GM12878 (cell line): ENCODE measurements at regions not wholly inside any gene's neighbourhood (a gene's known extent, or its start where the extent isn't known, plus 50 kb on each side); places are given as distances from the start of the nearest gene placed in this dataset.

ENCODE experiments used
- ATAC-seq: fragments of 200-7000 bp; cut with Tn5 transposase; 3 replicates; pipeline ENCODE4 v1.9.1; 2020; ENCODE audit warnings: mild to moderate bottlenecking, moderate library complexity
- BruUV-seq: library from RNA; stranded (reverse); fragments of 400-500 nt; replicated peaks from 2 replicates; lab custom pipeline; 2021; lab: Mats Ljungman, UMichigan
- CTCF ChIA-PET: fragments of 300-600 bp; sonication (Branson Sonifier 250); formaldehyde crosslinking; extraction: SDS; loops from one replicate; lab custom pipeline; 2021; ENCODE audit warnings: inconsistent platforms; lab: Yijun Ruan, JAX
- POLR2A ChIA-PET: fragments of 350-600 bp; formaldehyde crosslinking; extraction: SDS; loops from one replicate; lab custom pipeline; 2021; ENCODE audit warnings: inconsistent platforms; lab: Charles Lee
- RAD21 ChIA-PET: fragments of 300-600 bp; sonication (Branson Sonifier 250); formaldehyde crosslinking; loops from one replicate; lab custom pipeline; 2023; ENCODE audit warnings: antibody characterized with exemption; ENCODE audit not compliant: unreplicated experiment; lab: Charles Lee
- SMC1A ChIA-PET: fragments of 300-600 bp; sonication (Branson Sonifier 250); formaldehyde crosslinking; loops from one replicate; lab custom pipeline; 2023; ENCODE audit not compliant: unreplicated experiment, uncharacterized antibody; lab: Charles Lee
- DNase-seq: peaks from one replicate; pipeline ENCODE4 v3.0.0-alpha.2; 2011; ENCODE audit warnings: low read depth, low spot score
- FAIRE-seq: peaks from 3 replicates; lab custom pipeline; 2011; peaks lifted over from hg19 to GRCh38; lab: Jason Lieb, UNC
- H2AFZ ChIP-seq: 2 replicates; pipeline ENCODE4 v1.6.0; 2011; ENCODE audit warnings: low read depth, low read length, control low read depth; ENCODE audit not compliant: control insufficient read depth
- H3K27ac ChIP-seq: 2 replicates; pipeline ENCODE4 v1.5.1; 2011; ENCODE audit warnings: control low read depth; ENCODE audit not compliant: control insufficient read depth, insufficient read depth
- H3K27me3 ChIP-seq, 2 experiments: replicated peaks in 1 of 2; 2 replicates each; pipeline versions ENCODE4 v1.6.0 to v1.6.1; 2011; ENCODE audit warnings: low read length in 1 of 2; ENCODE audit not compliant: control insufficient read depth in 2 of 2, insufficient read depth in 2 of 2
- H3K36me3 ChIP-seq, 2 experiments: 2 replicates each; pipeline ENCODE4 v1.5.1; 2011; ENCODE audit warnings: low read length in 1 of 2; ENCODE audit not compliant: control insufficient read depth in 2 of 2, insufficient read depth in 2 of 2
- H3K4me1 ChIP-seq: 2 replicates; pipeline ENCODE4 v1.6.1; 2011; ENCODE audit warnings: mild to moderate bottlenecking, low read length, moderate library complexity, mixed read lengths; ENCODE audit not compliant: control insufficient read depth, insufficient read depth
- H3K4me2 ChIP-seq: 2 replicates; pipeline ENCODE4 v1.6.0; 2011; ENCODE audit warnings: control low read depth; ENCODE audit not compliant: control insufficient read depth, insufficient read depth
- H3K4me3 ChIP-seq: fragments of 200-600 bp; sonication (generic); 2 replicates; pipeline ENCODE4 v1.5.1; 2016
- H3K79me2 ChIP-seq: 2 replicates; pipeline ENCODE4 v1.6.0; 2011; ENCODE audit warnings: low read length; ENCODE audit not compliant: control insufficient read depth, insufficient read depth
- H3K9ac ChIP-seq: 2 replicates; pipeline ENCODE4 v1.8.0; 2011; ENCODE audit warnings: low read length, control low read depth, mixed read lengths; ENCODE audit not compliant: control insufficient read depth, insufficient read depth
- H3K9me3 ChIP-seq: replicated peaks from 3 replicates; pipeline ENCODE4 v1.5.1; 2011; ENCODE audit warnings: mild to moderate bottlenecking, low read length; ENCODE audit not compliant: control insufficient read depth, insufficient read depth
- H4K20me1 ChIP-seq: 2 replicates; pipeline ENCODE4 v1.6.0; 2011; ENCODE audit not compliant: control insufficient read depth, insufficient read depth
- BHLHE40 ChIP-seq, 2 experiments: fragments of 450-650 bp in 1 of 2; IDR thresholded peaks; 2 replicates each; pipeline ENCODE4 v1.6.1; 2011 to 2017; ENCODE audit warnings: low read depth in 2 of 2, borderline replicate concordance in 1 of 2, improper control_type of control experiment in 1 of 2, low read length in 1 of 2, mild to moderate bottlenecking in 1 of 2
- CBX3 ChIP-seq: fragments of 200-600 bp; sonication (generic); IDR thresholded peaks from 2 replicates; pipeline ENCODE4 v1.6.1; 2016; ENCODE audit warnings: low read depth, borderline replicate concordance
- CREB1 ChIP-seq: IDR thresholded peaks from 2 replicates; pipeline ENCODE4 v1.6.1; 2012; ENCODE audit warnings: low read depth, mild to moderate bottlenecking, inconsistent platforms
- FOXK2 ChIP-seq: fragments of 450-650 bp; IDR thresholded peaks from 2 replicates; pipeline ENCODE4 v1.6.1; 2017; ENCODE audit warnings: mild to moderate bottlenecking, moderate library complexity
- FOXM1 ChIP-seq: IDR thresholded peaks from 2 replicates; pipeline ENCODE4 v1.6.1; 2012; ENCODE audit warnings: low read depth, mild to moderate bottlenecking, inconsistent platforms, low read length, moderate library complexity
- MLLT1 ChIP-seq: fragments of 450-650 bp; IDR thresholded peaks from 2 replicates; pipeline ENCODE4 v1.6.1; 2016; ENCODE audit warnings: mild to moderate bottlenecking
- MYC ChIP-seq: IDR thresholded peaks from 2 replicates; pipeline ENCODE4 v1.6.1; 2011; ENCODE audit warnings: mild to moderate bottlenecking, low read length, moderate library complexity, inconsistent platforms; ENCODE audit not compliant: insufficient read depth, insufficient replicate concordance, insufficient read length, severe bottlenecking
- NFYB ChIP-seq: IDR thresholded peaks from 2 replicates; pipeline ENCODE4 v1.6.1; 2011; ENCODE audit warnings: low read depth, mild to moderate bottlenecking, low read length, improper control_type of control experiment, moderate library complexity; ENCODE audit not compliant: insufficient read depth
- POLR2AphosphoS5 ChIP-seq: IDR thresholded peaks from 2 replicates; pipeline ENCODE4 v1.6.1; 2011; ENCODE audit warnings: mild to moderate bottlenecking, low read length, inconsistent platforms
- RAD21 ChIP-seq: IDR thresholded peaks from 2 replicates; pipeline ENCODE4 v1.6.1; 2011; ENCODE audit warnings: mild to moderate bottlenecking, low read depth, low read length, moderate library complexity; ENCODE audit not compliant: insufficient read depth
- RBBP5 ChIP-seq: fragments of 200-600 bp; sonication (generic); conservative IDR thresholded peaks from 2 replicates; pipeline ENCODE4 v1.6.1; 2016
- SMARCA5 ChIP-seq: fragments of 450-650 bp; IDR thresholded peaks from 2 replicates; pipeline ENCODE4 v1.6.1; 2017; ENCODE audit warnings: mild to moderate bottlenecking
- SP1 ChIP-seq: IDR thresholded peaks from one replicate; pipeline ENCODE4 v1.6.1; 2011; ENCODE audit warnings: low read depth, low read length
- STAT3 ChIP-seq: IDR thresholded peaks from 2 replicates; pipeline ENCODE4 v1.6.1; 2011; ENCODE audit warnings: low read depth, low read length, improper control_type of control experiment
- ZNF217 ChIP-seq: fragments of 450-650 bp; IDR thresholded peaks from 2 replicates; pipeline ENCODE4 v1.6.1; 2017; ENCODE audit warnings: antibody characterized with exemption, mild to moderate bottlenecking
- ZSCAN29 ChIP-seq: fragments of 450-650 bp; IDR thresholded peaks from 2 replicates; pipeline ENCODE4 v1.6.1; 2017; ENCODE audit warnings: mild to moderate bottlenecking, moderate library complexity
- WGBS: methylation state at CpG from one replicate; pipeline ENCODE4 v1.1.6; 2016; ENCODE audit warnings: low lambda C conversion rate; ENCODE audit not compliant: insufficient replicate concordance, insufficient coverage; ENCODE audit errors: missing lambda C conversion rate; 5-methylcytosine and 5-hydroxymethylcytosine counted together
- in situ Hi-C: fragments of 300-500 bp; cut with MboI; formaldehyde crosslinking; loops from 9 replicates; pipeline ENCODE4 v1.14.3; 2018; ENCODE audit warnings: mixed read lengths
- intact Hi-C: fragments of 100-400 bp; cut with micrococcal nuclease; formaldehyde crosslinking; loops from one replicate; pipeline ENCODE4 v1.14.2; 2022; ENCODE audit not compliant: unreplicated experiment
- TF ChIP-seq, protein P1 (sequence below): fragments of 450-650 bp; IDR thresholded peaks from 2 replicates; pipeline ENCODE4 v1.6.1; 2017; ENCODE audit warnings: mild to moderate bottlenecking, moderate library complexity

- TF ChIP-seq NFYB (no peak), FOXK2 (no peak), ZSCAN29 (no peak), STAT3 (no peak), SMARCA5 (no peak)
- TF ChIP-seq, protein P1, sequence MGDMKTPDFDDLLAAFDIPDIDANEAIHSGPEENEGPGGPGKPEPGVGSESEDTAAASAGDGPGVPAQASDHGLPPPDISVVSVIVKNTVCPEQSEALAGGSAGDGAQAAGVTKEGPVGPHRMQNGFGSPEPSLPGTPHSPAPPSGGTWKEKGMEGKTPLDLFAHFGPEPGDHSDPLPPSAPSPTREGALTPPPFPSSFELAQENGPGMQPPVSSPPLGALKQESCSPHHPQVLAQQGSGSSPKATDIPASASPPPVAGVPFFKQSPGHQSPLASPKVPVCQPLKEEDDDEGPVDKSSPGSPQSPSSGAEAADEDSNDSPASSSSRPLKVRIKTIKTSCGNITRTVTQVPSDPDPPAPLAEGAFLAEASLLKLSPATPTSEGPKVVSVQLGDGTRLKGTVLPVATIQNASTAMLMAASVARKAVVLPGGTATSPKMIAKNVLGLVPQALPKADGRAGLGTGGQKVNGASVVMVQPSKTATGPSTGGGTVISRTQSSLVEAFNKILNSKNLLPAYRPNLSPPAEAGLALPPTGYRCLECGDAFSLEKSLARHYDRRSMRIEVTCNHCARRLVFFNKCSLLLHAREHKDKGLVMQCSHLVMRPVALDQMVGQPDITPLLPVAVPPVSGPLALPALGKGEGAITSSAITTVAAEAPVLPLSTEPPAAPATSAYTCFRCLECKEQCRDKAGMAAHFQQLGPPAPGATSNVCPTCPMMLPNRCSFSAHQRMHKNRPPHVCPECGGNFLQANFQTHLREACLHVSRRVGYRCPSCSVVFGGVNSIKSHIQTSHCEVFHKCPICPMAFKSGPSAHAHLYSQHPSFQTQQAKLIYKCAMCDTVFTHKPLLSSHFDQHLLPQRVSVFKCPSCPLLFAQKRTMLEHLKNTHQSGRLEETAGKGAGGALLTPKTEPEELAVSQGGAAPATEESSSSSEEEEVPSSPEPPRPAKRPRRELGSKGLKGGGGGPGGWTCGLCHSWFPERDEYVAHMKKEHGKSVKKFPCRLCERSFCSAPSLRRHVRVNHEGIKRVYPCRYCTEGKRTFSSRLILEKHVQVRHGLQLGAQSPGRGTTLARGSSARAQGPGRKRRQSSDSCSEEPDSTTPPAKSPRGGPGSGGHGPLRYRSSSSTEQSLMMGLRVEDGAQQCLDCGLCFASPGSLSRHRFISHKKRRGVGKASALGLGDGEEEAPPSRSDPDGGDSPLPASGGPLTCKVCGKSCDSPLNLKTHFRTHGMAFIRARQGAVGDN = no peak
Observed at GRCh38 chr12:75876832-75877762, 154.5 kb downstream of the PHLDA1 start (continued).

- POLR2A ChIA-PET = no interaction called here
- Histone ChIP-seq H3K27me3 (no peaks in the 10 kb centered on the region), H3K36me3 (no peaks in the 10 kb centered on the region), H3K4me1 (no peaks in the 10 kb centered on the region), H2AFZ (no peak overlapping the region), H3K9me3 (no peaks in the 10 kb centered on the region), H3K4me3 (no peak overlapping the region), H3K9ac (no peak overlapping the region), H4K20me1 (no peaks in the 10 kb centered on the region), H3K4me2 (no peak overlapping the region), H3K79me2 (no peaks in the 10 kb centered on the region), H3K27ac (no peak overlapping the region)
- in situ Hi-C loops = no loop called here
- CTCF ChIA-PET = interaction anchor here (0.7 kb wide), 1 partner anchor 572 kb away, joined by 3 read pairs; no protein-coding TSS in a partner anchor
- RAD21 ChIA-PET = no interaction called here
- ATAC-seq (no peak), FAIRE-seq (no peak), DNase-seq (no peak)
- intact Hi-C loops = no loop called here
- 3% methylated on average over 2 of the region's 2 CpGs for WGBS
- BruUV-seq = no TSS peak
- SMC1A ChIA-PET = interaction anchor here (1.0 to 1.4 kb wide), 3 partner anchors 14 to 348 kb away, joined by 3 read pairs; no protein-coding TSS in a partner anchor
- TF ChIP-seq FOXM1 (no peak), SP1 (no peak), MYC (no peak), ZNF217 (no peak), MLLT1 (no peak), CREB1 (no peak), CBX3 (no peak), POLR2AphosphoS5 (no peak), RAD21 (no peak), RBBP5 (no peak), BHLHE40 (IDR thresholded peaks at IDR 0.05; ENCODE audit: borderline replicate concordance in 1 of 2, low read depth in 2 of 2, low read length in 1 of 2) (no peak)
Observed at GRCh38 chr12:75874441-75874840, 157.1 kb downstream of the PHLDA1 start.
